ENCODE measurements at regions not wholly inside any gene's neighbourhood (a gene's known extent, or its start where the extent isn't known, plus 50 kb on each side); places are given as distances from the start of the nearest gene placed in this dataset.
A peak's percentile ranks its signal among the peaks of the same experiment; 100 is the strongest.

GRCh38 chr2:43031471-43032212 lies 194.8 kb downstream of the ZFP36L2 start:
- DNase-seq, result no peak

DNA sequence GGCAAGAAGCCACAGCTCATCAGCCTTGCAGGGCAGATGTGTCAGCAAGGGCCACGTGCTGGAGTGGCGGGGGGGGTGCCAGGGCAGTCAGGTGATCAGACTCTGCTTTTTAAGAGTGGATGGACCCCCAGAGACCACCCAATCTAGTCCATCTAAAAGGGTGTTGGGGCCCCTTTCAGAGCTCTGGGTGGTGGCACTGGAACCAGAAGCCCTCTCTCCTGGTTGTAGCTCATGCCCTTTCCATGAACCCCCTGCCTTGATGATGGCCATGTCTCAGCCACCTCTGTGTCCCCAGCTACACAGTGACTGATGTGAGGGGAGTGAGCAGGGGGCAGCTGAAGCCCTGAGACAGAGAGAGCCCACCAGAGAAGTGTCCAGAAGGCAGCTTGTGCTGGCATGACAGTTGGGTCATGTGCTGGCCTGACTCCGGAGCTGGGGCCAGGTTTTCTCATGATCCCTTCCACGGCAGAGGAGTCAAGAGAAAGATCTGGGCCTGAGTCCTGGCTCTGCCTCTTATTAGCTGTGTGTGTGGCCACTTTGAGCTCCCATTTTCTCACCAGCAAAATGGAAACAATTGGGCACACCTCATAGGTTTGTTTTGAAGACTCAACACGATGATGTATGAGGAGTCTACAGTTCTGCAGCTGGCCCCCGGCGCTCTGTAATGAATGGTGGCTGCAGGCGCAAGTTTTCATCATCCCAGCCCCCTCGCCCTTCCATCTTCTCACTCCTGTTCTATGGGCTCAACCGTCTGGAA lies 195.7 kb downstream of the ZFP36L2 start:
- DNase-seq, result no peak

DNA sequence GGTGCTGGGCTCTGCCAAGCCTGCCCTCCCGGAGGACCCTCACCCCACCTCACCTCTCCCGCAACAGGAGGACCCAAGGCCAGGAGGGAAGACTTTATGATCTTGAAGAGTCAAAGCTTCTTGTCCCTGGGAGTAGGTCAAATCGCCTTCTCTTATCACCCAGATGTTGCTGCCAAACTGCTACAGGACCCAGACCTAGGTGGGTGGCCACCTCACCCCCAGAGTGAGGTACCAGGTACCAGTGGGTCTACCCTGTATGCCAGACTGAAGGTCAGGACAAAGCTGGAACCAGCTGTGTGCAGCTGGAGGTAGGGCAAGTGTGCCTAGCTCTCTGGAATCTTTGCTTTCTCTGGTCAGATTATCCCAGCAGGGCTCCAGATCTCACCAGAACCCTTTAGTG lies 197.2 kb downstream of the ZFP36L2 start:
- DNase-seq, result no peak

DNA sequence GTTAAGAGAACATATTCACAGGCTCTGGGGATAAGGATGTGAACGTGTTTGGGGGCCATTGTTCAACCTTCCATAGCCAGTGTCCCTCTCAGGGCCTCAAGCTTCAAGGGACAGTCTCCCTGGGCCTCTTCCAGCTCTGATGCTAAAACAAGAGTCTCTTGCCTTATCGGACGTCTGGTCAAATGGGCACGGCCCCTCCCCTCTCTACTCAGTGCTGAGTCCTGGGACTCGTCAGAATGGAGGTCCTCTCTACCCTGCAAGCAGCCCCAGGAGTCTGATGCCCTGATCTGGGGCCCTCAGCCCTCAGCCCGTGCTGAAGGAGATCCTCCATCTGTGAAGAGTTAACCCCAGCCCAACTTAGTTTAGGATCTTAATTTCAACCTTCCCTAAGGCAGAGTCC lies 198.2 kb downstream of the ZFP36L2 start:
- DNase-seq, result no peak

- DNase-seq, result no peak
These were observed 199.1 kb downstream of the ZFP36L2 start for GRCh38 chr2:43027097-43027873.

GRCh38 chr2:43026426-43027096 lies 199.8 kb downstream of the ZFP36L2 start:
- DNase-seq, result no peak

- no peak for DNase-seq
These were observed 200.6 kb downstream of the ZFP36L2 start for GRCh38 chr2:43025709-43026295.

- peak; percentile 67 for DNase-seq
These were observed 201.8 kb downstream of the ZFP36L2 start for GRCh38 chr2:43024515-43025011.

GRCh38 chr2:43023791-43024514 lies 202.5 kb downstream of the ZFP36L2 start:
- no peak for DNase-seq

DNA sequence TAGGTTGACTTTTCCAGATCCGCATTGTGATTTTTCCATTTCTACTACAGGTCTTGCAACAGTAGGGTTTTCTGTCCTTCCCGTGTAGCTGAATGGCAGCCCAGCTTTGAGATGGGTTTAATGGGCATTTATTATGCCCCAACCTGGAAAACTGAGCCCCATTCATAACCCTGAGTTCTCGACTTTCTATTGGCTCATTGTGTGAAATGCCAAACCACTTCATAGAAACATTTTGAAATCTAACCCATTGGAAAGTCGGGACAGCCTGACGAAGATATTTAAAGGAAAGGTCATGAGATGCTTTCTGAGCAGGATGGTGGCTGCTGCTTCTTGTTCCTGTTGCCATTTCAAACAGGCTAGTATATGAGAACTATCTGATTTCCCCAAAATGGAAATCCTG lies 203.5 kb downstream of the ZFP36L2 start:
- DNase-seq, result no peak

- DNase-seq, result no peak
These were observed 204.5 kb downstream of the ZFP36L2 start for GRCh38 chr2:43021791-43022509.

- DNase-seq, result no peak
These were observed 205.3 kb downstream of the ZFP36L2 start for GRCh38 chr2:43020990-43021669.

DNA sequence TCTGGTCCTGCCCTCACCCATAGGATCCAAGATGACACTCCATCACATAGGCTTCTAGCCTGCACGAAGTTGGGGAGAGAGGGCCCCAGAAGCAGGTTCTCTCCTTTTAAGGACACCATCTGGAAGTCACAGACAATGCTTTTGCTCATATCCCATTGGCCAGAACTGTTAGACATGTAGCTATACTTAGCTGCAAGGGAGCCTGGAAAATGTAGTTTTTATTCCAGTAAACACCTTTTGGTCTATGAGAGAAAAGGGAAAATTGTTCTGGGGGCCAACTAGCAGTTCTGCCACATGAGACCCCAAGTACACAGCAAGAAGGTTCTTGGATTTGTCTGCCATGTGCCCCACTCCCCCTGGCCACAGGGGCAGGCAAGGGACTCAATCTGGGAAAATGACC lies 206.1 kb downstream of the ZFP36L2 start:
- no peak for DNase-seq

DNA sequence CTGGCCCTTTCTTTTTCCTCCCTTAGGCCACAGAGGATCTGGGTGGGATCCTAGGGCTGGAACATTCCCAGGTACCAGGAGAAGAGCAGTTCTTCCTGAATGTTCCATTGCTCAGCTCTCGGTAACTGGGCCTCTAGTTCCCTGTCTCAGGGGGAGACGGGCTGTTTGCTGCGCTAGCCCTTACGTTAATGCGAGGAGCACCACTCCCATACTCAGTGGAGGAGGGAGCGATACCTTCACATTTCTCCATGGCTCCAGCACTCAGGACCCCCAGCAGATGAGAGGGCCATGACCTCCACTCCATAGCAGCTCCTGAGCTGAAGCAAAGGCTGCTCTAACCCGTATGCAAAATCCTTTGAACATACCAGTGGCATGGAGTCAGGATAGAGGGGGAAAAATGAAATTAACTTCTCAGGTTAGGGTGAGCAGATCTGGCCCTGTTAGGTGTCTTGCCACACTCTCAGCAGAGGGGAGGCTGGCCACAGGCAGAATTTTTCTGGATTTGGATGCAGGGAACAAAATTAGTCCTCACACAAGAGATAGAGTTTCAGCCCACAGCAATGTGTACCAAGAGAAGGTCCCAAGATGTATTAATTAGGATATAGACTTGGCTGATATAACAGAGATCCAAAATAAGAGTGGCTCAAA lies 206.7 kb downstream of the ZFP36L2 start:
- DNase-seq, result no peak

- no peak for DNase-seq
These were observed 207.4 kb downstream of the ZFP36L2 start for GRCh38 chr2:43019025-43019367.

DNA sequence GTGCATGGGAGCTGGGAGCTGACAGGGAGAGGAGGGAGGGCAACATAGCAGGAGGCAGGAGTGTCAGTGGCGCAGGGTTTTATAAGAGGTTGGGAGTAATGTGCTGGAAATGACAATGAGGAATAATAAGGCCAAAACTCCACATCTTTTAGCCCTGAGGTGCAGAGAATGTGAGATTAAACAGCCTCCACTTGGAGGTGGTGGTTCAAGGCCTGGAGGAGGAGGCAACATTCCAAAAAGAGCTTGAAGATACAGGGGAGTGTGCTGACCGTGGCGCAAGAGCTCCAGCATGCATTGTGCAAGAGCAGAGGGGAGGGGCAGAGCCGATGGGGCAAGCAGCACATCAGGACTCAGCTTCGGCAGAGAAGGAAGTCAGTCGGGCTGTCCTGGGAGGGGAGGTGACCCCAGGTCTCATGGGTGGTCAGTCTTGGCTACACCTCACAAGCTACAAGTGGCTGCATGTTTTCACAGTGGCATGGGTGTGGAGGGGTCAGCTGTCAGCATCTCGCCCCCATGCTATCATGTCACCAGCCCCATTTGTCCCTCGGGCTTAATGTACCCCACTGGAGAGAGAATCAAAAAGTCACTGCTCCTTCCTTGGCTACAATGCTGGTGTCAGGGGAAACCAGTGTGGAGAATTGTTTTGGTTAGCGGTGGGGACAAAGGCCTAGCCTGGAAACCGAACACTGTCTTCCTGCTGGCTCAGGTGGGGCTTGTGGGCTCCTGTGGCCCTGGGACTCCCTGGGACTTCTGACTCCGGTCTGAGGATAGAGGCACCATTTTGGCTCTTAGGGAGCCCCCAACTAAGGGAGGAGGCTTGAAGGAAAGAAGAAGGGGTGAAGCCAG lies 208.0 kb downstream of the ZFP36L2 start:
- DNase-seq, result no peak

DNA sequence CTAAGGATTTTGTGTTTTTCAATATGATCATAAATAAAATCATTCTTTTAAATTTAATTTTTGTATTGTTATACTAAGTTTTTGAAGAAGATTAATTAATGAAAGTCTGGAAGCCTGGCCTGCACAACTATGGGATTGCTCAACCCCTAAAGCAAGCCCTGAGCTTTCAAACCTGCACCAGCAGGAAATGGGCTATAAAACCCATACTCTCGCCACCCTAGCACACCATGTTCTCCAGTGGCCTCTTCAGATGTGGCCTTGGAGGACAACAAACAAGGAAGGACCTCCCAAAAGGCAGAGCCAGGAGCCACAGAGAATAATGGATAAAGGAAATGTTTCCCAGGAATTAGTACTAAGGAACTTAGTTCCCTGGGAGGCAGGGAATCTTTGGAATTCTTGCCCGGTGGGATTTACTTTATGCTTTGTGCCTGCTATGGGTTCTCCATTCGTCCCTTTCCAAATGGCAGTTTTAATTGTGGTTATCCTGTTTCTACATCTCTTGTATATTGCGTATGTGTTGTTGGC lies 212.5 kb downstream of the ZFP36L2 start:
- no peak for DNase-seq

DNA sequence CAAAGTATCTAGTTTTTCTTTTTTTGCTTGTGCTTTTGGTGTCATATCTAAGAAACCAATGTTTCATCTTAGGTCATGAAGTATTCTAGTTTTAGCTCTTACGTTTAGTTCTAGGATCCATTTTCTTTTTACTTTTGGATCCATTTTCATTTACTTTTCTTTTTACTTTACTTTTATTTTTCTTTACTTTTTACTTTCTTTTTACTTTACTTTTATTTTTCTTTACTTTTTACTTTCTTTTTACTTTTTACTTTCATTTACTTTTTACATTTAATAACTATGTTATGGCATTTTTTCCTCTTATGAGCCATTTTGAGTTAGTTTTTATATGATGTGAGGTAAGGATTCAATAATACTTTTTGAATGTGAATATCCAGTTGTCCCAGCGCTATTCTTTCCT lies 213.4 kb downstream of the ZFP36L2 start:
- no peak for DNase-seq

GRCh38 chr2:43011158-43011491 lies 215.3 kb downstream of the ZFP36L2 start:
- no peak for DNase-seq

Data from fibroblast of skin of back (primary cell).